GM21515 (cell line): ENCODE measurements at regions not wholly inside any gene's neighbourhood (a gene's known extent, or its start where the extent isn't known, plus 50 kb on each side); places are given as distances from the start of the nearest gene placed in this dataset.
"Not testable (repeated sequence)": the region's sequence is repeated elsewhere in the genome, so short reads cannot be mapped to it uniquely, and the experiment has no call there.

Source experiments
- ATAC-seq: cut with Tn5 transposase; IDR thresholded peaks from one replicate; pipeline ENCODE4 v1.9.1; 2021; ENCODE audit not compliant: unreplicated experiment

DNA sequence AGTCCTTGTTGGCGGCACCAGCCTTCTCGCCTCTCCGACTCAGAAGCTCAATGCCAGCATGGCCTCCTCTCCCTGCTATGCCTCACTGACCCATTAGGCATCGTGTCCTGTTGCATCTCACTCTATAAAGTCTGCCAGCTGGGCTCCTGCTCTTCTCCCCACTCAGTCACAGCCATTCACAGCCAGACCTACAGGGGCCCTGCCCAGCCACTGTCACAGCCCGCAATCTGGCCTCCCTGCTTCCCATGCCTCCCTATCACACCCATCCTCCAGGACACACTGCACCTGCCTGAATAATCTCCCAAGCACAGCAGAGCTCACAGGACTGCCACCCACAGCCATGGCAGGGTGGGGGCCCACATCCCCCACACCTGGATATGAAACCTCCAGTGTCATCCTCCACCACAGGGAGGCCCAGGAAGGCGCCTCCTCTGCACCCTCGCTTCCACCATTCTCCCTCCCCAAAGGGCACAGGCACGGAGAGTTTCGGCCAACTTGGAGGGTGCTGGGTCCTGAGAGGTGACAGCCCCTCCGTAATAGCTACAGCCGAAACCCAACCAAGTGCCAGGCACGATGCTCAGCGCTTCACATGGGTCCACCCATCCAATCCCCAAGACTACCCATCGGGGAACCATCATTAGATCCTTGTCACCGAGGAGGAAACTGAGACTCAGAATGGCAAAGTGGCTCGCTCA, 370.3 kb downstream of the BCL11B start:
- no peak for ATAC-seq

- no peak for ATAC-seq
These were observed 368.6 kb downstream of the BCL11B start for GRCh38 chr14:98903371-98903770.

GRCh38 chr14:98904677-98905076, 367.3 kb downstream of the BCL11B start:
- no peak for ATAC-seq

DNA sequence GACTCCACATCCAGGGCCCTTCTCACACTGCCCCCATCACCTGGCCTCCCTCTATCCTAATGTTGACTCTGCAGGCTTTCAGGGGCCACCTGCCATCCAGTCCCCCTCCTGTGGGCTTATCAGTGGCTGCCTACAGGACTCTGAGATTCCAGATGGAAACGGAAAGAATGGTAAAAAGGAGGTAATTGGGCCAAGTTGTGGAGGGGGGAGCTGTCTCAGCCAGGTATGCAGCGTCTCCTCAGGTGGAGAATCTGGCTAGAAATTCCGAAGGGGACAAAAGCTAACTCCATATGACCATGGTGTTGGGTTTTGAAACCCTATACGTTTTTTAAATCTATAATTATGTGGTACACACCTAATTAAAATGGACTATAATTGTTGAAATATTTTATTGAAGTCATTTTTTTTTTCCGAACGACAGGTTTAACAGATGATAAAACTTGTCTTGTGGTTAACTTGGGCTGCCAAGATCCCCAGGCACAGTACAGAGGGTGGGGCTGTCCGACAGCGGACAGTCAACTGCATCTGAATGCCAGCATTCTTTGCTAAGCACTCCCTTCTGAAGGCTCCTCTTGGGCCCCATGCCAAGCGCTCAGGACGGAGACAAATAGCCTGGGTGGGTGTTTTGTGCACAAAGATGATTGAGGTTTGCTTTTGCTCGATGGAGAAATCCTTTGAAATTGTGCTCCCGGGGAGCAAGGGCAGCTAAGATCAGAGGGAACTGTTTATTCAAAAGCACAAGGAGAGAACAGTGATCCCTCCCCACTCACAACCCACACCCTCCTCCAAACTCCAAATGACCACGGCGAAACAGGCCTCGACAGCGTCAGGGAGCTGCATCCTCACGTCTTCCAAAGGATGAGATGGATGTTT, 365.6 kb downstream of the BCL11B start:
- no peak for ATAC-seq

- no peak for ATAC-seq
These were observed 364.7 kb downstream of the BCL11B start for GRCh38 chr14:98907271-98907670.

DNA sequence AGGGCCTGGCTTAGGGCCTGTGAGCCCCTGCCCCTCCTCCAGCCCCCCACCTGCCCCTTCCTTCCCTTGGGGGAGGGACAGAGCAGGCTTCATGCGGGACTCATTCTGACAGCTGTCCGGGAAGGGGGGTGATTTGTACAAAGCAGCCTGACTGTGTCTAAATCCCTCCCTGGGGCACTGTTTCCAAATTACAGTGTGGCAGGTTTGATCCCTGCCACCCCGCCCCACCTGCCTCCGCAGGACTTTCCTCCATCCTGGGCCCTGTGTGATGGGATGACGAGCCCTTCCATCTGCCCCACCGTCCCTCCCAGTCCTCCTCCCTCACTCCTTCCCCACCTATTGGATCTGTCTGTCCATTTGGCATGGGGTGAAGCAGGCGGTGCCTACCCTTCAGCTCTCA, 363.9 kb downstream of the BCL11B start:
- no peak for ATAC-seq

DNA sequence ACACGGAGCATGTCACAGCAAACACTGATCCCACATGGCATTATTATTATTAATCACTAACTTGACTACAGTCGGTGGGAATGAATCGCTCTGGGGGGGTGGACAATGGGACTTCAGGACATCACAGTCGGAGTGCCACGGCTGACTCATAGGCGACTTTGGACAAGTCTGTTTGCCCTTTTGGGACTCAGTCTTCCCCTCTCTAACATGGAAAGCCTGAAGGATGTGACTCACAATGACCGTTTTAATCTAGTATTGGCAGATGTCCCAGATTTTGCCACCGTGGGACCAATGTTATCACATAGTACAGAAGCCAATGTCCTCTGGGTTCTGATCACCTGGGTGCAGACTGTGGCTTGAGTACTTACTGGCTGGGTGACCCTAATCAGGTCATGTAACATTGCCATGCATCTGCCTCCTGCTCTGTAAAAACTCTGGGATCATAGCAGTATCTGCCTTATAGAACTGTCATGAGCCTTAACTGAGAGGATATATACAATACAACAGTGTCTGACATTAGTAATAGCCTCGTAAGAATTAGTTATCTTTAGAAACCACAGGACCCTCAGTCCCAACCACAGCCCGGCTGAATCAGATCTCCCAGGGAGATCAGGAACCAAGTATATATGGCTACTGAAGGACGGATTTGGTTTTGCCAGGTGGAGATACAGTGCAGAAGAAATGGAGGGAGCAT, 362.6 kb downstream of the BCL11B start:
- ATAC-seq: no peak

DNA sequence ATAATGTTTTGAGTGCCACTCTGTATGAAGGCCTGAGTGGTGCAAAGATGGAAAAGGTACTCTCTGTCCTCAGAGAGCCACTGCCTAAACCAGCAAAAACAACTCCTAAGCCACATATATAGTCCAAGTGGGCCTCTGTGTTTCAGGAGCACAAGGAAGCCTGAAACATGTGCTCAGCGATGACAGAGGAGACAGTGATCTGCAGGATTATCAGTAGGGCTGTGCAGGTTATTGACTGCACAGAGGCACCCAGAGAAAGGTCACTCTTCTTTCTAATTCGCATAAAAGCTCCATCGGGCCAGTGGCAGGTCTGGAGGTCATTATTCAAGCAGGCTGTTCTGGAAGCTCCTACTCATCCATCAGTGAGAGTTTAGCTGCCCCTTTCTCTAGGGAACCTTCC, 361.9 kb downstream of the BCL11B start:
- no peak for ATAC-seq

- no peak for ATAC-seq
These were observed 359.3 kb downstream of the BCL11B start for GRCh38 chr14:98912655-98913054.

GRCh38 chr14:98913967-98914650, 357.9 kb downstream of the BCL11B start:
- no peak for ATAC-seq

- no peak for ATAC-seq
These were observed 357.1 kb downstream of the BCL11B start for GRCh38 chr14:98914942-98915341.

DNA sequence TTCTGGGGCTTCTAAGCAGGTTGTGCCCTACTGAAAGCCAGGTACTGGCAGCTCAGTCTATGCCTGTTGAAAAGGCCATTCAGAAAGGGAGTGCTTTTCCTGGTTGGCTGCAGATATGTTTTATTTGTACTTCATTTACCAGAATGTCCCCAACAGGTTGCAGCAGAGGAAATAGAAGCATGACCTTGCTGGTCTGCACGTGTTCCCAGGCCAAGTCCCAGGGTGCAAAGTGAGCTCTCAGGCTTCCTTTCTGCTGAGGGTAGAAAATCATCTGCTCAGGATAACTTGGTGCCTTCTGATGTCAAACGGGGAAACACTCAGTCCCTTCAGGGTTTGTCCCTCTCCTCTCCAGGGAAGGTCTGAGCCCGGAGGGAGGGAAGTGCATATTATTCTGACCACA, 356.4 kb downstream of the BCL11B start:
- no peak for ATAC-seq

GRCh38 chr14:98916036-98916435, 356.0 kb downstream of the BCL11B start:
- ATAC-seq: no peak

DNA sequence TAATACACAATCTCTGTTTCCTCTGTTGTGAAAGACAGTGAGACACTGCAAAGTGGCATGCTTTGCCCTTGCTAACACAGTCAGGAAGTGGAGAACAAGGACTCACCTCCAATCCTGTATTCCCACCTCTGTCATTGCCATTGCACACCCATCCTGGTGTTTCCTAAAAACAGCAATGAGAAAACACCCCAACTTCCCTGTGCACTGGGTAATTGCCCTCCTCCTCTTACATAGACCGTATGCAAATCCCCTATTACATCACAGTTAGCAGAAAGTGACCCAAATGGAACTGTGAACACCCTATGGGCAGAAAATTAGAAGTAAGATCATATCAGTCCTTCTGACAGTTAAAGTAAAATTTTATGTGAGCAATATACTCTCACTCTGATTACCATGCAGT, 355.5 kb downstream of the BCL11B start:
- no peak for ATAC-seq

GRCh38 chr14:98919434-98919833, 352.6 kb downstream of the BCL11B start:
- no peak for ATAC-seq

GRCh38 chr14:98921306-98921705, 350.7 kb downstream of the BCL11B start:
- not testable (repeated sequence) for ATAC-seq

DNA sequence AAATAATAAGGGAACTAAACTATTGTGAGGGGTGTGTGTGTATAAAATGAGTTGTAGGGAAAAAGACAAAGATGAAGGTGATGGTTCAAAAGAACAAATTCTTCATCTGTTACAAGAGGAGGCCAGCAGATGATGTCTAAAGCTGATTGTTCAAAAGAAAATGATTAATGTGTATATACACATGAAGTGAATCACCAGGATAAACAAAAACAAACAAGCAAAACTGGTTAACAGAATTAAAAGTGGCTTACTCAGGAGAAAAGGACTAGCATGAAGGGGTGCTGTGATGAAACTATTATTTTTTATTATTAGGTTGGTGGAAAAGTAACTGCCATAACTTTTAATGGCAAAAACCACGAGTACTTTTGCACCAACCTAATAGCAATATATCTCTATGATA, 348.4 kb downstream of the BCL11B start:
- ATAC-seq: no peak

- ATAC-seq: no peak
These were observed 348.0 kb downstream of the BCL11B start for GRCh38 chr14:98924046-98924445.

DNA sequence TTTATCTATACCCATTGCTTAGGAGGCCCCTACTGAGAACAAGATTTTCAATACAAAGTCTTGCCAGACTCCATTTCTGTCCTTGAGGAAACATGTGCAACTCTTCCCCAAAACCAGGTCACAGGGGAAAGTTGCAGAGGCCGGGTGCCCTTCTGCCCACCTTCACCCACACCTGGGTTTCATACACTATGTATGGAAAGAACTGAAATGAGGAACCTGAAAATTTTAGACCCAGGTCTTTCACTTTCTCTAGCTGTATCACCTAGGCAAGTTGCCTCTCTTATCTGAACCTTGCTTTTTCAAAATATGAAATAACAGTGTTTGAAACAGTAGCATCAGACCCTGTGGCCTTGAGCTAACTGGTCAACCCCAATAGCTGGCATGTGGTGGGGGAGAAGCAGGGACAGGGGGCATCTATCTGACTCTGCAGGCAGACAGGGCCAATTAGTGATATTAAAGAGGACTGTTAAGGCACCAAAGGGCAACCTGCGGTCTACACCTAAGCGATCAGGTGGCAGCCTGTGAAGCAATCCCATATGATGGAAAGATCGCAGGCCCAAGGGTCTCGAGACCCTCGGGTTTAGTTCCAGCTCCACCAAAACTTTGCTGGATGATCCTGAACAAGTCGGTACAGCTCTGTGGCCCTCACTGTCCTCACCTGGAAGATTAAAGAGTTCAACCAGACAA, 346.5 kb downstream of the BCL11B start:
- ATAC-seq: no peak

DNA sequence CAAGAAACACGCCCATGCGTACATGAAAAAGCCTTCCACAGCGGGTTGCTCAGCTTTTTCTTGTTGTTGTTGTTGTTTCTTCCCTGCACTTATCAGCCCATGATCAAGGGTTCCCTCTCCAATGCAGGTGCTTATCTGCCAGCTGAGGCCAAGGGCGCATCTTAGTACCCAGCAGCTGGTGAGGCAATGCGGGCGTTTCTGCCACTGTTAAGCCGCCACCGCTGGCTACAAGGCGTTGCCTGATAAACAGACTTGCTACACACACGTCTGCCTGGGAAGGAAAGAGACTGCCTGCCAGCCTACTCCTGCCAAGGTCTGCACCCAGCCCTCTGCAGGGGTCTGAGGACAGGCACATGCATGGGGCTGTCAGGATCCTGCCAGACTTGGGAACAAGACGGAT, 345.9 kb downstream of the BCL11B start:
- ATAC-seq: no peak

DNA sequence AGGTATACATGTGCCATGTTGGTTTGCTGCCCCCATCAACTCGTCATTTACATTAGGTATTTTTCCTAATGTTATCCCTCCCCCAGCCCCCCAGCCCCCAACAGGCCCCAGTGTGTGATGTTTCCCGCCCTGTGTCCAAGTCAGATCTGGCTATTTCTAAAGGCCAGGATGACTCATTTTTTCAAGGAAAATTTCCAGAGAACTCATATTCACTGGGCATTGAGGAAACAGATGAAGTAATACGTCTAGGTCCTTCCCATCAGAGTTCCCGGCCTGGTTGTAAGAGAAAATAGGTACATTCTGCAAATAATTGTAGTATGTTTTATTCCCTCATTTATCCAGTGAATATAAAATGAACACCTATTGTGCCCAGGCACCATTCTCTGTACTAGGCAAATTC, 345.2 kb downstream of the BCL11B start:
- no peak for ATAC-seq
